ENCODE measurements at regions not wholly inside any gene's neighbourhood (a gene's known extent, or its start where the extent isn't known, plus 50 kb on each side); places are given as distances from the start of the nearest gene placed in this dataset.

DNA sequence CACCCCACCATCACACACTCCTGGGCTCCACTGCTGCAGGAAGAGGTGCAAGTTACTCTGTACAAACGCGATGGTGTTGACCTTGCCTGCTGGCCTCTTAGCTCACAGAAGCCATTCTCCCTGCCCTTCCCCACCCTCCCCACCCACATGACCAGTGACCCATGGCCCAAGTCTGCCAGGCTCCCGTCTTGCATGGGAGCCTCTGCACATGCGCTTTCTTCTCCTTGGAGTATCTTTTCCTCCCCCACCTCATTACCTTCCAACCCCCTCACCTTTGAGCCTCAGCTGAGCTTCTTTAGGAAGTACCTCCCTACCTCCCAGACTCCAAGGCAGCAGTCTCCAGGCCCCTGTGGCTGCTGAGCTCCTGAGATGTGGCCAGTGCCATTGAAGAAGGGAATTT is 337.7 kb upstream of the ZNF32 start:
- Mint-ChIP-seq H3K27ac (no peak overlapping the region), H3K4me3 (no peak overlapping the region), H3K36me3 (no peaks in the 10 kb centered on the region), H3K4me1 (no peaks in the 10 kb centered on the region), H3K9me3 (peaks cover 6 to 22% (median 9%) of the 10 kb centered on the region in 7 donors), H3K27me3 (ENCODE audit: low read depth in 3 of 3) (peaks cover 6 to 12% (median 7%) of the 10 kb centered on the region in 3 donors)
- no peak for DNase-seq
- H3K4me2 ChIP-seq (replicated peaks; ENCODE audit: extremely low read depth, low read length, poor library complexity, severe bottlenecking) = no peak overlapping the region
- H4K20me1 ChIP-seq (ENCODE audit: insufficient read depth, low read length) = no peaks in the 10 kb centered on the region
- no peak overlapping the region for H3K9ac ChIP-seq (ENCODE audit: insufficient read depth, low read length, poor library complexity, severe bottlenecking)
- no peak overlapping the region for H3K4me3 ChIP-seq (replicated peaks in 1 of 3; ENCODE audit: low read depth in 2 of 3, low read length in 3 of 3)
- peaks cover 0 to under 1% of the 10 kb centered on the region in 2 donors for H3K4me1 ChIP-seq (ENCODE audit: control insufficient read depth in 1 of 2, insufficient read depth in 2 of 2, low read length in 2 of 2)
- H3K27ac ChIP-seq (ENCODE audit: low read depth in 1 of 2, low read length in 2 of 2) = no peak overlapping the region
- no peaks in the 10 kb centered on the region for H3K36me3 ChIP-seq (replicated peaks in 1 of 2; ENCODE audit: control insufficient read depth in 1 of 2, insufficient read depth in 2 of 2, low read length in 2 of 2)
- H2AFZ ChIP-seq (ENCODE audit: insufficient read depth, low read depth, low read length, poor library complexity, severe bottlenecking) = no peak overlapping the region
- peaks cover 0 to 8% of the 10 kb centered on the region in 2 donors for H3K9me3 ChIP-seq (replicated peaks in 1 of 2; ENCODE audit: control insufficient read depth in 1 of 2, insufficient read depth in 1 of 2, low read length in 2 of 2)
- no peaks in the 10 kb centered on the region for H3K27me3 ChIP-seq (ENCODE audit: control insufficient read depth in 2 of 2, insufficient read depth in 2 of 2, low read length in 2 of 2)
- WGBS (ENCODE audit: insufficient coverage) = 91% methylated on average over 4 of the region's 4 CpGs
- H3K79me2 ChIP-seq (ENCODE audit: insufficient read depth, low read length) = no peaks in the 10 kb centered on the region
- intact Hi-C loops (cut with micrococcal nuclease) = no loop called here
- TF ChIP-seq, protein P1, sequence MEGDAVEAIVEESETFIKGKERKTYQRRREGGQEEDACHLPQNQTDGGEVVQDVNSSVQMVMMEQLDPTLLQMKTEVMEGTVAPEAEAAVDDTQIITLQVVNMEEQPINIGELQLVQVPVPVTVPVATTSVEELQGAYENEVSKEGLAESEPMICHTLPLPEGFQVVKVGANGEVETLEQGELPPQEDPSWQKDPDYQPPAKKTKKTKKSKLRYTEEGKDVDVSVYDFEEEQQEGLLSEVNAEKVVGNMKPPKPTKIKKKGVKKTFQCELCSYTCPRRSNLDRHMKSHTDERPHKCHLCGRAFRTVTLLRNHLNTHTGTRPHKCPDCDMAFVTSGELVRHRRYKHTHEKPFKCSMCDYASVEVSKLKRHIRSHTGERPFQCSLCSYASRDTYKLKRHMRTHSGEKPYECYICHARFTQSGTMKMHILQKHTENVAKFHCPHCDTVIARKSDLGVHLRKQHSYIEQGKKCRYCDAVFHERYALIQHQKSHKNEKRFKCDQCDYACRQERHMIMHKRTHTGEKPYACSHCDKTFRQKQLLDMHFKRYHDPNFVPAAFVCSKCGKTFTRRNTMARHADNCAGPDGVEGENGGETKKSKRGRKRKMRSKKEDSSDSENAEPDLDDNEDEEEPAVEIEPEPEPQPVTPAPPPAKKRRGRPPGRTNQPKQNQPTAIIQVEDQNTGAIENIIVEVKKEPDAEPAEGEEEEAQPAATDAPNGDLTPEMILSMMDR (IDR thresholded peaks at IDR 0.05) = no peak

GRCh38 chr10:43985941-43986340 is 337.3 kb upstream of the ZNF32 start:
- no peak overlapping the region for H3K4me2 ChIP-seq (replicated peaks; ENCODE audit: extremely low read depth, low read length, poor library complexity, severe bottlenecking)
- Mint-ChIP-seq H3K9me3 (peaks cover 5 to 19% (median 8%) of the 10 kb centered on the region in 7 donors), H3K4me1 (no peaks in the 10 kb centered on the region), H3K4me3 (no peak overlapping the region), H3K27ac (no peak overlapping the region), H3K36me3 (no peaks in the 10 kb centered on the region), H3K27me3 (ENCODE audit: low read depth in 3 of 3) (peaks cover 6 to 12% (median 7%) of the 10 kb centered on the region in 3 donors)
- peaks cover 2 to 5% of the 10 kb centered on the region in 2 donors for H3K4me1 ChIP-seq (ENCODE audit: control insufficient read depth in 1 of 2, insufficient read depth in 2 of 2, low read length in 2 of 2)
- no peak overlapping the region for H3K4me3 ChIP-seq (replicated peaks in 1 of 3; ENCODE audit: low read depth in 2 of 3, low read length in 3 of 3)
- no peak for DNase-seq
- no peaks in the 10 kb centered on the region for H4K20me1 ChIP-seq (ENCODE audit: insufficient read depth, low read length)
- H3K9ac ChIP-seq (ENCODE audit: insufficient read depth, low read length, poor library complexity, severe bottlenecking) = no peak overlapping the region
- no peaks in the 10 kb centered on the region for H3K79me2 ChIP-seq (ENCODE audit: insufficient read depth, low read length)
- H3K27ac ChIP-seq (ENCODE audit: low read depth in 1 of 2, low read length in 2 of 2) = no peak overlapping the region
- WGBS (ENCODE audit: insufficient coverage) = 90% methylated on average over 5 of the region's 5 CpGs
- no peak overlapping the region for H2AFZ ChIP-seq (ENCODE audit: insufficient read depth, low read depth, low read length, poor library complexity, severe bottlenecking)
- H3K9me3 ChIP-seq (replicated peaks in 1 of 2; ENCODE audit: control insufficient read depth in 1 of 2, insufficient read depth in 1 of 2, low read length in 2 of 2) = peaks cover 0 to 8% of the 10 kb centered on the region in 2 donors
- TF ChIP-seq, protein P1 (IDR thresholded peaks at IDR 0.05) = no peak
- no peaks in the 10 kb centered on the region for H3K27me3 ChIP-seq (ENCODE audit: control insufficient read depth in 2 of 2, insufficient read depth in 2 of 2, low read length in 2 of 2)
- H3K36me3 ChIP-seq (replicated peaks in 1 of 2; ENCODE audit: control insufficient read depth in 1 of 2, insufficient read depth in 2 of 2, low read length in 2 of 2) = no peaks in the 10 kb centered on the region
- intact Hi-C loops (cut with micrococcal nuclease) = no loop called here
